ENCODE measurements at regions not wholly inside any gene's neighbourhood (a gene's known extent, or its start where the extent isn't known, plus 50 kb on each side); places are given as distances from the start of the nearest gene placed in this dataset.
A peak's percentile ranks its signal among the peaks of the same experiment; 100 is the strongest.

GRCh38 chr2:200013906-200014305 is 58.5 kb downstream of the MAIP1 start:
- no peak for DNase-seq (ENCODE audit: low read depth in 2 of 2)

- DNase-seq (ENCODE audit: low read depth in 2 of 2), result no peak
These were observed 66.2 kb downstream of the MAIP1 start for GRCh38 chr2:200021449-200022114.

- DNase-seq (ENCODE audit: low read depth in 2 of 2), result no peak
These were observed 67.1 kb downstream of the MAIP1 start for GRCh38 chr2:200022511-200022910.

DNA sequence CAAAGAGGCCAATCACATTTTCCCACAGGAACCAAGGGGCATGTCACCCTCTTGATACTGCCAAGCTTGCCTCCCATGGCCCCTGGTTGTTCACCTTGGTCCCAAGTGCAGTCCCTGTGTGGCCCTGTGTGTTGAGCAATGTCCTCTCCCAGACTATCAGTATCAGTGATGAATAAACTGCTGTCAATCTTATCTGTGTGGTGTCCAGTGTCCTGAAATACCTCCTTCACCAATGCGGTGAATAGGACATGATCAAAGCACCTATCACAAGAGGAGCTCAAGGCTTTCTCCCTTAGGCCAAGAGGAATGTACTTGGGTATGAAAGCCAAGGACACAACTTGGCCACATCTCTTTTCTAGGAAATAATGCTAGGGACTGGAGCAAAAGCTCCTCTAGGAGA is 68.2 kb downstream of the MAIP1 start:
- no peak for DNase-seq (ENCODE audit: low read depth in 2 of 2)

GRCh38 chr2:200025717-200026116 is 70.3 kb downstream of the MAIP1 start:
- DNase-seq (ENCODE audit: low read depth in 2 of 2), result peak; percentile 53 to 57

- DNase-seq (ENCODE audit: low read depth in 2 of 2), result no peak
These were observed 71.2 kb downstream of the MAIP1 start for GRCh38 chr2:200026332-200027230.

GRCh38 chr2:200028998-200029397 is 73.6 kb downstream of the MAIP1 start:
- DNase-seq (ENCODE audit: low read depth in 2 of 2), result no peak

GRCh38 chr2:200032895-200033294 is 77.5 kb downstream of the MAIP1 start:
- DNase-seq (ENCODE audit: low read depth in 2 of 2), result no peak

DNA sequence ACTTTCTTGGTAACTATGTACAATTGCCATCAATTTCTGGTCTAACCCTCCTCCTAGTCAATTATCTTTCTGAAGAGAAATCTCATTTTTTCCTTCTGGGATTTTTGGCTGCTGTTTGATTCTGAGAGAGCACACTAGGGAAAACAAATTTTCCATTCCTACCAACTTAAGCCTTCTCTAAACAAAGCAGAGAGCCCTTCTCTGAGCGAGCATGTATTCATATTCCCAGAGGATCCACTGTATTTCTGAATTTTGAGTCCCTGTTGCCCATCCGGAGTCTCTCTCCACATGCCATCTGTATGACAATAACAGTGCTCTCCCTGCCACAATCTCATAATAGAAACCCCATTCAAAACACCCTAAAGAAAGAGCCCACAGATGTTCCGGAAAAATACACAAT is 78.5 kb downstream of the MAIP1 start:
- DNase-seq (ENCODE audit: low read depth in 2 of 2), result no peak

DNA sequence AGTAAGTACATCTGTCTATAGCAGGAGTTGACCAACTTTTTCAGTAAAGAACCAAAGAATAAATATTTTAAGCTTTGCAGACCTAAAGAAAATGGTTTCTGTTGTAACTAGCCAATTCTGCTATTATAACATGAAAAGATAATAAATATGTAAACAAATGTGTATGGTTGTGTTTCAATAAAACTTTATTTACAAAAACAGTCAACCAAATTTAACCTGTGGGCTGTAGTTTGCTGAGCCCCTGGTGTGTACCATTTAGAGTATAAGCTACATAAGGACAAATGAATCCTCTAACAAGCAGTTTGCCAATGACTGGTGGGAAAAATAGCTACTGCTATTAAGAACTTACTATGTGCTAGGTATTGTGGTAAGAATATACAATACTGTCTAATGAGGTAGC is 79.4 kb downstream of the MAIP1 start:
- no peak for DNase-seq (ENCODE audit: low read depth in 2 of 2)

- no peak for DNase-seq (ENCODE audit: low read depth in 2 of 2)
These were observed 84.6 kb downstream of the MAIP1 start for GRCh38 chr2:200039724-200040650.

GRCh38 chr2:200040831-200041230 is 85.4 kb downstream of the MAIP1 start:
- DNase-seq (ENCODE audit: low read depth in 2 of 2), result no peak

GRCh38 chr2:200041639-200042038 is 86.3 kb downstream of the MAIP1 start:
- DNase-seq (ENCODE audit: low read depth in 2 of 2), result no peak

DNA sequence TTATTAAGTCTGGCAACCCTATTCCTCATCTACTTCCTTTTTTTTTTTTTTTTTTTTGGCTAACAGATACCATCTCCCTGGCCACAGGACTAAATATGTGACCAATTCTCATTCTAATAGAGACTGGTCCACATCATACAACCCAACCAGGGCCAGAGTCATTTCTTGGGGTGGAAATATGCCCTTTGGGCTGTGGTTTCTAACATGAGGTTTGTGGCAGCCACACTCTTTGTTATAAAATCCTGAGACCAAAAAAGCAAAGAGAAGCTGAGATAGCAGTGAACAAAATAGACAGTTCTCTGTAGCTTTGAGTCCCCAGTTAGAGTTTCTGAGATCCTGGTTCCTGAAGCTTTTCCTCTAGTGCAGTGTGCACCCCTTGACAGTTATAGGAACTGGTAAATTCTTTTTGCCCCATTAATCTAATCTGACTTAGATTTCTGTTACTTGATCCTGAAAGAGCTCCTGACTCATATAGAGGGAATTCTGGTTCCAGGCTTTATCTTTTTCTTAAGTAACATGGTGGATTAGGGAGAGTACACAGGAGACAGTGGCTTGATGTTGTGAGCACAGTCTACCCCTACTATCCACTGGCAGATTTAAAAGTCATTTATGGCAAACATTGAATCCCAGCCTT is 86.8 kb downstream of the MAIP1 start:
- no peak for DNase-seq (ENCODE audit: low read depth in 2 of 2)

DNA sequence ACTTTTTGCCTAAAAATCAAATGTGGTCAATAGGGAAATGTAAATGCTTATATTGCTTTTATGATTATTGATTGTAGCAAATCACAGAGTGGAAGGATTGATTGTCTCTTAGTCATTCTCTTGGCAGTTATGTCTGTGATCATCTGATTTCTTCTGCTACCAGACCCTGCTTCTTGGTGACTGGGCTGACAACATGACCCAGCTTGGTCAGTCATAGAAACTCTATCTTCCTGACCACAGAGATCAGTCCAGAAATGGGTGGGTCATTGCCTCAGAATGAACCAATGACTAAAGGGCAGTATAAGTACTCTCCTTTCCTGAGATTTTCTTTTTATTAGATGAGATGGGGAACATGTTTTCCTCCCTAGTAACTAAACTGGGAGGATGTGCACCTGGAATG is 87.6 kb downstream of the MAIP1 start:
- no peak for DNase-seq (ENCODE audit: low read depth in 2 of 2)

GRCh38 chr2:200044453-200044852 is 89.1 kb downstream of the MAIP1 start:
- DNase-seq (ENCODE audit: low read depth in 2 of 2), result no peak

DNA sequence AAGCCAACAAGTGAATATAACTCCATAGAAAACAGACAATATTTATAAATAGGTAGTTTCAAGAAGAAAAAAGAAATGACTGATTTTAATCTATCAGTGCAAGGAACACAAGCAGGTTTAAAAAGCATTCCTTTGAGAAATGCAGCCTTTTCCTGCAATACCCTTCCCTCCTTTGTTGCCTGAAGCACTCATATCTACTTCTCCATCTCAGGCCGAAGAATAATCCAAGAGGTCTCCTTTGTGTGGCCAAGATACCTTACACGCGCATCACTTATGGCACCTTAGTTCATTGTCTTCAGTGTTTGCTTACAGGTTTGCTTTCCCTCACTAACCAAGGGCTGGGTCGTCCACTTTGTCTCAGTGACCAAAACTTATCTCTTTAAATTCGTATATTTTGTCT is 93.0 kb downstream of the MAIP1 start:
- no peak for DNase-seq (ENCODE audit: low read depth in 2 of 2)

DNA sequence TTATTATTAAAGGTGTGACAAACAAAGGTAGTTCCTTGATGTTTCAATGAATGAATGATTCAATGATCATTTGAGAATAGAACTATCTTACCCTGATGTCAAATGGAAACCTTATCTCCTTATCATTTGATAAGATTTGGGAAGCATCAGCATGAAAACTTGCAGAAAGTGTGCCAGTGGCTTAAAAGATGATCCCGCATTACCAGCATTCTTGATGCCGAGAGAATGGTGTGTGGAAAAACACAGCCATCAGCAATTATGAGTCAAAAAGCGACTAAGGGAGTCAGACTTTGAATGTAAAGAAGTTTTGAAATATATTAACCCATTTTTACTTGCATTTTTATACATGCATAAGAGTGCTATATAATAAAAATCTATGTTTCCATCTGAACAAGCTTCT is 93.7 kb downstream of the MAIP1 start:
- DNase-seq (ENCODE audit: low read depth in 2 of 2), result no peak

- DNase-seq (ENCODE audit: low read depth in 2 of 2), result no peak
These were observed 95.7 kb downstream of the MAIP1 start for GRCh38 chr2:200050921-200051610.

DNA sequence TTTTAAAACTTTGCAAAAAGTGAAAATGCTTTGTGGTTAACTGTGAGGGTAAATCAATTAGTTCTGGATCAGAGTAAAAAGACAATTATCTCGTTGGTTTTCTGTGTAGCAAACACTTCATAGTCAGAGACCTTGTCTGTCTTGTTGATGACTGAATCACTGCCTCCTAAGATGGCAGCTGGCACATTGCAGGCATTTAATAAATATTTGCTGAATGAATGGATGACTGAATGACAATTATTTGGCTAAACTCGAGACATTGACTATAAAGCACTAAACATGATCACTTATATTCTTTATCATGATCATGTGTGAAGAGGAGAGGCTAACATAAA is 96.2 kb downstream of the MAIP1 start:
- no peak for DNase-seq (ENCODE audit: low read depth in 2 of 2)

- DNase-seq (ENCODE audit: low read depth in 2 of 2), result no peak
These were observed 97.2 kb downstream of the MAIP1 start for GRCh38 chr2:200052627-200053026.
